ENCODE measurements at regions not wholly inside any gene's neighbourhood (a gene's known extent, or its start where the extent isn't known, plus 50 kb on each side); places are given as distances from the start of the nearest gene placed in this dataset.

GRCh38 chrX:112313201-112313600 is 230.6 kb upstream of the TRPC5 start:
- 72% methylated on average over 1 of the region's 1 CpG for WGBS (ENCODE audit: low lambda C conversion rate, missing lambda C conversion rate)
- Histone ChIP-seq H3K36me3 (replicated peaks; ENCODE audit: insufficient read depth, low read depth) (no peaks in the 10 kb centered on the region), H3K27me3 (no peaks in the 10 kb centered on the region), H3K4me2 (no peak overlapping the region), H4K20me1 (ENCODE audit: insufficient read depth, poor library complexity, severe bottlenecking) (no peaks in the 10 kb centered on the region), H3K9me3 (ENCODE audit: low read depth) (no peaks in the 10 kb centered on the region), H2AFZ (no peak overlapping the region), H3K4me3 (no peak overlapping the region), H3K9me2 (replicated peaks; ENCODE audit: insufficient read depth) (no peaks in the 10 kb centered on the region), H3K79me2 (no peaks in the 10 kb centered on the region), H3K4me1 (ENCODE audit: insufficient read depth) (no peaks in the 10 kb centered on the region), H3K27ac (no peak overlapping the region)
- no peak for TF ChIP-seq CTCF (IDR thresholded peaks at IDR 0.05; ENCODE audit: poor library complexity)
- TF ChIP-seq EZH2 (IDR thresholded peaks at IDR 0.05; ENCODE audit: borderline replicate concordance), result no peak
- no peak for TF ChIP-seq EZH2phosphoT487 (IDR thresholded peaks at IDR 0.05; ENCODE audit: low read depth, severe bottlenecking, unreplicated experiment)
- DNase-seq (ENCODE audit: low spot score), result no peak

GRCh38 chrX:112306027-112306426 is 223.5 kb upstream of the TRPC5 start:
- Histone ChIP-seq H2AFZ (no peak overlapping the region), H3K4me2 (no peak overlapping the region), H3K4me1 (ENCODE audit: insufficient read depth) (no peaks in the 10 kb centered on the region), H3K9me2 (replicated peaks; ENCODE audit: insufficient read depth) (no peaks in the 10 kb centered on the region), H3K27ac (no peak overlapping the region), H3K79me2 (no peaks in the 10 kb centered on the region), H3K27me3 (no peaks in the 10 kb centered on the region), H4K20me1 (ENCODE audit: insufficient read depth, poor library complexity, severe bottlenecking) (no peaks in the 10 kb centered on the region), H3K36me3 (replicated peaks; ENCODE audit: insufficient read depth, low read depth) (no peaks in the 10 kb centered on the region), H3K4me3 (no peak overlapping the region), H3K9me3 (ENCODE audit: low read depth) (no peaks in the 10 kb centered on the region)
- DNase-seq (ENCODE audit: low spot score), result no peak
- no peak for TF ChIP-seq CTCF (IDR thresholded peaks at IDR 0.05; ENCODE audit: poor library complexity)
- 78% methylated on average over 3 of the region's 3 CpGs for WGBS (ENCODE audit: low lambda C conversion rate, missing lambda C conversion rate)

GRCh38 chrX:112279940-112280339 is 197.4 kb upstream of the TRPC5 start:
- H3K36me3 ChIP-seq (replicated peaks; ENCODE audit: insufficient read depth, low read depth), result no peaks in the 10 kb centered on the region
- WGBS (ENCODE audit: low lambda C conversion rate, missing lambda C conversion rate), result 90% methylated on average over 1 of the region's 1 CpG
- H2AFZ ChIP-seq, result no peak overlapping the region
- no peaks in the 10 kb centered on the region for H3K9me3 ChIP-seq (ENCODE audit: low read depth)
- no peak overlapping the region for H3K4me2 ChIP-seq
- no peaks in the 10 kb centered on the region for H3K27me3 ChIP-seq
- no peak for TF ChIP-seq EZH2 (IDR thresholded peaks at IDR 0.05; ENCODE audit: borderline replicate concordance)
- no peak for TF ChIP-seq CTCF (IDR thresholded peaks at IDR 0.05; ENCODE audit: poor library complexity)
- no peak for TF ChIP-seq EZH2phosphoT487 (IDR thresholded peaks at IDR 0.05; ENCODE audit: low read depth, severe bottlenecking, unreplicated experiment)
- no peak overlapping the region for H3K4me3 ChIP-seq
- no peak overlapping the region for H3K27ac ChIP-seq
- DNase-seq (ENCODE audit: low spot score), result no peak
- H3K79me2 ChIP-seq, result no peaks in the 10 kb centered on the region
- no peaks in the 10 kb centered on the region for H4K20me1 ChIP-seq (ENCODE audit: insufficient read depth, poor library complexity, severe bottlenecking)
- H3K9me2 ChIP-seq (replicated peaks; ENCODE audit: insufficient read depth), result no peaks in the 10 kb centered on the region
- no peaks in the 10 kb centered on the region for H3K4me1 ChIP-seq (ENCODE audit: insufficient read depth)

GRCh38 chrX:112270991-112271390 is 188.4 kb upstream of the TRPC5 start:
- WGBS (ENCODE audit: low lambda C conversion rate, missing lambda C conversion rate), result 37% methylated on average over 2 of the region's 2 CpGs
- Histone ChIP-seq H3K4me3 (no peak overlapping the region), H4K20me1 (ENCODE audit: insufficient read depth, poor library complexity, severe bottlenecking) (no peaks in the 10 kb centered on the region), H2AFZ (no peak overlapping the region), H3K27ac (no peak overlapping the region), H3K9me2 (replicated peaks; ENCODE audit: insufficient read depth) (no peaks in the 10 kb centered on the region), H3K36me3 (replicated peaks; ENCODE audit: insufficient read depth, low read depth) (no peaks in the 10 kb centered on the region), H3K79me2 (no peaks in the 10 kb centered on the region), H3K27me3 (no peaks in the 10 kb centered on the region), H3K4me2 (no peak overlapping the region), H3K4me1 (ENCODE audit: insufficient read depth) (no peaks in the 10 kb centered on the region), H3K9me3 (ENCODE audit: low read depth) (no peaks in the 10 kb centered on the region)
- no peak for DNase-seq (ENCODE audit: low spot score)
- TF ChIP-seq EZH2phosphoT487 (IDR thresholded peaks at IDR 0.05; ENCODE audit: low read depth, severe bottlenecking, unreplicated experiment) (no peak), CTCF (IDR thresholded peaks at IDR 0.05; ENCODE audit: poor library complexity) (no peak)

Data from hepatocyte (in vitro differentiated cells).